ENCODE measurements at regions not wholly inside any gene's neighbourhood (a gene's known extent, or its start where the extent isn't known, plus 50 kb on each side); places are given as distances from the start of the nearest gene placed in this dataset.

DNA sequence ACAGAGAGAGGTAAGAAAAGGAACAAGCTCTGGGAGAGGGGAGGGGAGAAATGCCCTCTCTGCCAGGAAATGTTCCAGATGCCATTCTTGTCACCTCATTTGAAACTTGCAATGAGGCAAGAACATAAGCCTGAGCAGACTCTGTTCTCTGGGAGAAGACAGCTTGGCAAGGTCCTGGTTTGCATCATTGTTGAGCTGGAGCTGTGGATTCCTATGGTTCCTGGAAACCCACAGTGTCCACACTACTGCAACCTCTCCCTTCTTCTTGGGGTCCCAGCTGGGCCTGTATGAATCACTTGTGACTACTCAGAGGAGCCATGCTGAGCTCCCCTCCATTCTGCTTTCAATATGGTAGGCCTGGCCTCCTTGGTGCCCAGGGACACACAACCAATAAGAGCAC is 60.8 kb upstream of the HECTD2 start:
- no peak overlapping the region for H3K27ac ChIP-seq (ENCODE audit: low read depth, low read length)
- H3K18ac ChIP-seq (ENCODE audit: extremely low read depth, low read length): no peak overlapping the region
- no peak overlapping the region for H3K4me2 ChIP-seq (ENCODE audit: insufficient read depth in 1 of 2, low read depth in 2 of 2, low read length in 2 of 2)
- no peak overlapping the region for H4K8ac ChIP-seq (ENCODE audit: extremely low read depth, insufficient read depth, low read length)
- no peak overlapping the region for H2AK5ac ChIP-seq (ENCODE audit: low read depth, low read length)
- FAIRE-seq (no peak), DNase-seq (ENCODE audit: low read depth in 1 of 2, low spot score in 2 of 2) (no peak)
- no peak overlapping the region for H3K4me3 ChIP-seq (ENCODE audit: extremely low read depth in 1 of 4, insufficient read depth in 2 of 4, low read depth in 3 of 4, low read length in 4 of 4)
- no peak overlapping the region for H2AFZ ChIP-seq (ENCODE audit: low read length)
- no peak overlapping the region for H3K4ac ChIP-seq (replicated peaks; ENCODE audit: insufficient read length, low read depth, low read length)
- H3K79me2 ChIP-seq (ENCODE audit: control insufficient read depth in 1 of 2, insufficient read depth in 2 of 2, low read length in 2 of 2): no peaks in the 10 kb centered on the region
- no peak overlapping the region for H4K91ac ChIP-seq (replicated peaks; ENCODE audit: insufficient read length, low read length)
- TF ChIP-seq TEAD4 (IDR thresholded peaks at IDR 0.05; ENCODE audit: low read depth, low read length): no peak
- no peak for TF ChIP-seq JUND (IDR thresholded peaks at IDR 0.05; ENCODE audit: low read length)
- TF ChIP-seq KDM4A (IDR thresholded peaks at IDR 0.05; ENCODE audit: low read depth, low read length, severe bottlenecking): no peak
- no peak for TF ChIP-seq FOSL1 (IDR thresholded peaks at IDR 0.05; ENCODE audit: insufficient read depth, low read depth, low read length)
- TF ChIP-seq CEBPB (IDR thresholded peaks at IDR 0.05; ENCODE audit: low read depth, low read length): no peak
- no peak for TF ChIP-seq SP2 (IDR thresholded peaks at IDR 0.05; ENCODE audit: low read length)
- no peak for TF ChIP-seq POLR2AphosphoS5 (IDR thresholded peaks at IDR 0.05; ENCODE audit: low read depth, low read length)
- no peak for TF ChIP-seq BACH1 (IDR thresholded peaks at IDR 0.05; ENCODE audit: low read length)
- no peak for TF ChIP-seq CBX5 (IDR thresholded peaks at IDR 0.05; ENCODE audit: low read depth, low read length)
- no peak for TF ChIP-seq RFX5 (IDR thresholded peaks at IDR 0.05; ENCODE audit: borderline replicate concordance, low read depth, low read length)
- POLR2A ChIA-PET (ENCODE audit: partially characterized antibody): no interaction called here
- H2BK5ac ChIP-seq (ENCODE audit: low read depth, low read length): no peak overlapping the region
- H3K9me3 ChIP-seq (ENCODE audit: insufficient read depth in 2 of 2, low read depth in 1 of 2, low read length in 1 of 2): no peaks in the 10 kb centered on the region
- H3K79me1 ChIP-seq (ENCODE audit: low read depth, low read length): no peaks in the 10 kb centered on the region
- H3K4me1 ChIP-seq (replicated peaks in 1 of 4; ENCODE audit: control insufficient read depth in 3 of 4, insufficient read depth in 4 of 4, low read length in 3 of 4): no peaks in the 10 kb centered on the region
- H3K36me3 ChIP-seq (ENCODE audit: control insufficient read depth in 2 of 4, insufficient read depth in 4 of 4, low read length in 3 of 4): no peaks in the 10 kb centered on the region
- H2BK12ac ChIP-seq (ENCODE audit: low read depth, low read length): no peak overlapping the region
- no peak overlapping the region for H2BK20ac ChIP-seq (ENCODE audit: low read length)
- H4K5ac ChIP-seq (ENCODE audit: insufficient read length, low read depth, low read length): no peak overlapping the region
- H3K23me2 ChIP-seq (ENCODE audit: low read depth, low read length): no peaks in the 10 kb centered on the region
- CTCF ChIA-PET (ENCODE audit: partially characterized antibody): interaction anchor here (0.5 to 1.9 kb wide), 3 partner anchors 10 to 658 kb away, joined by 3 to 5 read pairs (median 4); no protein-coding TSS in a partner anchor
- H2BK15ac ChIP-seq (ENCODE audit: low read length): no peak overlapping the region
- H3K14ac ChIP-seq (ENCODE audit: insufficient read length): no peak overlapping the region
- H4K20me1 ChIP-seq (replicated peaks in 1 of 2; ENCODE audit: control insufficient read depth in 1 of 2, insufficient read depth in 2 of 2, low read length in 2 of 2): no peaks in the 10 kb centered on the region
- H3K23ac ChIP-seq (ENCODE audit: insufficient read length): no peak overlapping the region
- no peak overlapping the region for H3K56ac ChIP-seq (replicated peaks; ENCODE audit: insufficient read length, low read depth, low read length)
- H3K9ac ChIP-seq (replicated peaks in 1 of 4; ENCODE audit: extremely low read depth in 1 of 4, low read depth in 3 of 4, low read length in 3 of 4): no peak overlapping the region
- no peaks in the 10 kb centered on the region for H3K27me3 ChIP-seq (replicated peaks in 1 of 4; ENCODE audit: control insufficient read depth in 3 of 4, extremely low read depth in 1 of 4, insufficient read depth in 3 of 4, low read length in 3 of 4)
- H2BK120ac ChIP-seq (replicated peaks; ENCODE audit: low read depth, low read length): no peak overlapping the region

Data from H1 (cell line).